H9 (cell line): ENCODE measurements at regions not wholly inside any gene's neighbourhood (a gene's known extent, or its start where the extent isn't known, plus 50 kb on each side); places are given as distances from the start of the nearest gene placed in this dataset.

ENCODE experiments used
- DNase-seq: peaks from one replicate; pipeline ENCODE4 v3.0.0-alpha.2; 2017
- H2AFZ ChIP-seq: one replicate; pipeline ENCODE4 v1.6.1; 2013; ENCODE audit warnings: mild to moderate bottlenecking, low read length, control low read depth, moderate library complexity
- H2AK5ac ChIP-seq: 2 replicates; pipeline ENCODE4 v1.6.1; 2013; ENCODE audit warnings: low read length, control low read depth, mixed read lengths; ENCODE audit not compliant: insufficient read length
- H2BK120ac ChIP-seq: one replicate; pipeline ENCODE4 v1.6.1; 2013; ENCODE audit warnings: low read depth, mild to moderate bottlenecking, low read length, control low read depth, inconsistent platforms; ENCODE audit not compliant: poor library complexity, severe bottlenecking
- H2BK12ac ChIP-seq: 2 replicates; pipeline ENCODE4 v1.6.1; 2013; ENCODE audit warnings: low read length, control low read depth, mixed read lengths, low read depth; ENCODE audit not compliant: insufficient read length
- H2BK15ac ChIP-seq: 2 replicates; pipeline ENCODE4 v1.6.1; 2013; ENCODE audit warnings: low read depth, low read length, control low read depth
- H2BK20ac ChIP-seq: one replicate; pipeline ENCODE4 v1.6.1; 2013; ENCODE audit warnings: low read depth, mild to moderate bottlenecking, low read length, control low read depth, inconsistent platforms; ENCODE audit not compliant: poor library complexity, severe bottlenecking
- H2BK5ac ChIP-seq: 2 replicates; pipeline ENCODE4 v1.6.1; 2013; ENCODE audit warnings: low read length, control low read depth, mixed read lengths; ENCODE audit not compliant: insufficient read length
- H3K14ac ChIP-seq: 2 replicates; pipeline ENCODE4 v1.6.1; 2013; ENCODE audit warnings: low read length, control low read depth; ENCODE audit not compliant: insufficient read depth
- H3K18ac ChIP-seq: 2 replicates; pipeline ENCODE4 v1.6.1; 2013; ENCODE audit warnings: low read depth, mild to moderate bottlenecking, mixed read lengths, low read length, control low read depth; ENCODE audit not compliant: insufficient read length
- H3K23ac ChIP-seq: 2 replicates; pipeline ENCODE4 v1.6.1; 2013; ENCODE audit warnings: low read length, control low read depth, mixed read lengths, low read depth; ENCODE audit not compliant: insufficient read length
- H3K23me2 ChIP-seq: 2 replicates; pipeline ENCODE4 v1.6.1; 2013; ENCODE audit warnings: low read depth, mild to moderate bottlenecking, mixed read lengths, low read length, control low read depth; ENCODE audit not compliant: insufficient read length, poor library complexity, severe bottlenecking
- H3K27ac ChIP-seq: 2 replicates; pipeline ENCODE4 v1.5.1; 2013; ENCODE audit warnings: low read length, control low read depth, mixed read lengths, low read depth; ENCODE audit not compliant: insufficient read length
- H3K27me3 ChIP-seq: 2 replicates; pipeline ENCODE4 v1.6.1; 2013; ENCODE audit warnings: low read length, control low read depth, inconsistent platforms; ENCODE audit not compliant: insufficient read depth
- H3K4ac ChIP-seq: 2 replicates; pipeline ENCODE4 v1.6.1; 2013; ENCODE audit warnings: low read depth, mild to moderate bottlenecking, control low read depth, inconsistent platforms, low read length, moderate library complexity
- H3K4me1 ChIP-seq: 2 replicates; pipeline ENCODE4 v1.6.1; 2013; ENCODE audit warnings: low read length, control low read depth, inconsistent platforms; ENCODE audit not compliant: insufficient read depth
- H3K4me2 ChIP-seq: 2 replicates; pipeline ENCODE4 v1.6.1; 2013; ENCODE audit warnings: low read length, control low read depth, mixed read lengths; ENCODE audit not compliant: insufficient read length, insufficient read depth
- H3K56ac ChIP-seq: 2 replicates; pipeline ENCODE4 v1.6.1; 2013; ENCODE audit warnings: low read depth, mild to moderate bottlenecking, mixed read lengths, low read length, control low read depth; ENCODE audit not compliant: insufficient read length
- H3K79me1 ChIP-seq: 2 replicates; pipeline ENCODE4 v1.6.1; 2013; ENCODE audit warnings: low read depth, mild to moderate bottlenecking, moderate library complexity, low read length, control low read depth, inconsistent platforms; ENCODE audit not compliant: insufficient read depth, poor library complexity, severe bottlenecking
- H3K79me2 ChIP-seq: 2 replicates; pipeline ENCODE4 v1.6.1; 2013; ENCODE audit warnings: low read length, control low read depth, inconsistent platforms; ENCODE audit not compliant: insufficient read depth
- H3K9ac ChIP-seq: 2 replicates; pipeline ENCODE4 v1.6.1; 2013; ENCODE audit warnings: low read length, control low read depth, mixed read lengths; ENCODE audit not compliant: insufficient read length; ENCODE audit errors: extremely low read depth
- H3K9me3 ChIP-seq: one replicate; pipeline ENCODE4 v1.6.1; 2013; ENCODE audit warnings: low read depth, low read length, inconsistent platforms; ENCODE audit not compliant: control insufficient read depth
- H3T11ph ChIP-seq: one replicate; pipeline ENCODE4 v1.6.1; 2013; ENCODE audit warnings: mild to moderate bottlenecking, low read length, control low read depth, inconsistent platforms
- H4K20me1 ChIP-seq: one replicate; pipeline ENCODE4 v1.6.1; 2013; ENCODE audit not compliant: control insufficient read depth, insufficient read length, insufficient read depth
- H4K5ac ChIP-seq: 2 replicates; pipeline ENCODE4 v1.6.1; 2013; ENCODE audit warnings: low read depth, mild to moderate bottlenecking, mixed read lengths, low read length, control low read depth; ENCODE audit not compliant: insufficient read length
- H4K8ac ChIP-seq: replicated peaks from 2 replicates; pipeline ENCODE4 v1.6.1; 2013; ENCODE audit warnings: low read length, control low read depth, mixed read lengths, low read depth; ENCODE audit not compliant: insufficient read length
- H4K91ac ChIP-seq: 2 replicates; pipeline ENCODE4 v1.6.1; 2013; ENCODE audit warnings: low read depth, mild to moderate bottlenecking, moderate library complexity, mixed read lengths, low read length, control low read depth; ENCODE audit not compliant: insufficient read length
- H3K27ac Mint-ChIP-seq, 3 experiments: 2 replicates in 2 of 3; 3 replicates in 1 of 3; pipeline ENCODE4 v1.8.0; 2020 to 2021; ENCODE audit warnings: mixed read lengths in 3 of 3, mild to moderate bottlenecking in 1 of 3, moderate library complexity in 1 of 3
- H3K27me3 Mint-ChIP-seq: 2 replicates; pipeline ENCODE4 v1.8.0; 2021; ENCODE audit warnings: low read depth, mild to moderate bottlenecking, moderate library complexity, mixed read lengths
- H3K36me3 Mint-ChIP-seq, 3 experiments: 2 replicates in 2 of 3; 3 replicates in 1 of 3; pipeline ENCODE4 v1.8.0; 2020 to 2021; ENCODE audit warnings: low read depth in 3 of 3, mixed read lengths in 3 of 3; ENCODE audit not compliant: insufficient read depth in 1 of 3
- H3K4me1 Mint-ChIP-seq, 2 experiments: 2 replicates each; pipeline ENCODE4 v1.8.0; 2020; ENCODE audit warnings: mixed read lengths in 2 of 2
- H3K4me3 Mint-ChIP-seq, 2 experiments: 2 replicates in 1 of 2; 3 replicates in 1 of 2; pipeline ENCODE4 v1.8.0; 2020 to 2021; ENCODE audit warnings: mild to moderate bottlenecking in 2 of 2, mixed read lengths in 2 of 2, moderate library complexity in 1 of 2
- H3K9me3 Mint-ChIP-seq, 2 experiments: 2 replicates in 1 of 2; 3 replicates in 1 of 2; pipeline ENCODE4 v1.8.0; 2020; ENCODE audit warnings: mild to moderate bottlenecking in 2 of 2, mixed read lengths in 2 of 2, moderate library complexity in 1 of 2
- WGBS: extraction: QIAGEN DNeasy Blood & Tissue Kit; methylation state at CpG from one replicate; pipeline ENCODE4 v1.1.7; 2013; ENCODE audit warnings: missing lambda C conversion rate, low lambda C conversion rate, mixed read lengths; ENCODE audit not compliant: insufficient read length; ENCODE audit errors: extremely low coverage; 5-methylcytosine and 5-hydroxymethylcytosine counted together
- TF ChIP-seq, protein P1 (sequence below): fragments of 200-600 bp; sonication (generic); conservative IDR thresholded peaks from 3 replicates; pipeline ENCODE4 v1.8.0; 2021; ENCODE audit warnings: antibody characterized with exemption, mild to moderate bottlenecking

DNA sequence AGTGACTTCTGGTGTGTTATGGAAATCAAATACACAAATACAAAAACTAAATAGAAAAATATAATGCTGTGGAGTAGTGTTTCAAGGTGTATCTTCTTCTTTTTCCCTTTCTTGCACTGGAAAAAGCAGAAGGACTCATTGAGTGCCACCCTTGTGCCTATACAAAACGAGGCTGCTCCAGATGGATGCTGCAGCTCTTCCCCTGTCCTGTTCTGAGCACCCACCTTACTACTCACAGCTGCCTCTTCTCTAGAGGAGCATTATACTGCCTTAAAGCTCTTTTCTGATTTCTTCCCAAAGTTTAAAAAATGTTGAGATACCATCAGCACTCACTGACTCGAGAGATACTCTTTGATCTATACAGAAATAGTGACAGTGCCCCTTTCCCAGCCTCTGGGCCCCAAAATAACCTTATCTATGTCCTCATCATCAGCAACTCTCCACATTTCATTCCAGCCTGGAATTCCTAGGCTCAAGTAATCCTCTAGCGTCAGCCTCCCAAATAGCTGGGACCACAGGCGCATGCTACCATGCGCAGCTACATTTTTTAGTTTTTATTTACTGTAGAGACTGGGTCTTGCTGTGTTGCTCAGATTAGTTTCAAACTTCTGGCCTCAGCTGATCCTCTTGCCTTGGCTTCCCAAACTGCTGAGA is 1356.1 kb upstream of the NRXN1 start:
- H2AK5ac ChIP-seq, result no peak overlapping the region
- no peak overlapping the region for H3K18ac ChIP-seq
- H4K91ac ChIP-seq, result no peak overlapping the region
- no peaks in the 10 kb centered on the region for H3K79me2 ChIP-seq
- H2BK15ac ChIP-seq, result no peak overlapping the region
- no peak overlapping the region for H2BK120ac ChIP-seq
- H3T11ph ChIP-seq, result no peak overlapping the region
- no peak overlapping the region for H2BK5ac ChIP-seq
- no peaks in the 10 kb centered on the region for H3K79me1 ChIP-seq
- no peak overlapping the region for H4K5ac ChIP-seq
- TF ChIP-seq, protein P1, sequence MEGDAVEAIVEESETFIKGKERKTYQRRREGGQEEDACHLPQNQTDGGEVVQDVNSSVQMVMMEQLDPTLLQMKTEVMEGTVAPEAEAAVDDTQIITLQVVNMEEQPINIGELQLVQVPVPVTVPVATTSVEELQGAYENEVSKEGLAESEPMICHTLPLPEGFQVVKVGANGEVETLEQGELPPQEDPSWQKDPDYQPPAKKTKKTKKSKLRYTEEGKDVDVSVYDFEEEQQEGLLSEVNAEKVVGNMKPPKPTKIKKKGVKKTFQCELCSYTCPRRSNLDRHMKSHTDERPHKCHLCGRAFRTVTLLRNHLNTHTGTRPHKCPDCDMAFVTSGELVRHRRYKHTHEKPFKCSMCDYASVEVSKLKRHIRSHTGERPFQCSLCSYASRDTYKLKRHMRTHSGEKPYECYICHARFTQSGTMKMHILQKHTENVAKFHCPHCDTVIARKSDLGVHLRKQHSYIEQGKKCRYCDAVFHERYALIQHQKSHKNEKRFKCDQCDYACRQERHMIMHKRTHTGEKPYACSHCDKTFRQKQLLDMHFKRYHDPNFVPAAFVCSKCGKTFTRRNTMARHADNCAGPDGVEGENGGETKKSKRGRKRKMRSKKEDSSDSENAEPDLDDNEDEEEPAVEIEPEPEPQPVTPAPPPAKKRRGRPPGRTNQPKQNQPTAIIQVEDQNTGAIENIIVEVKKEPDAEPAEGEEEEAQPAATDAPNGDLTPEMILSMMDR, result no peak
- no peak for DNase-seq
- no peaks in the 10 kb centered on the region for H3K27me3 ChIP-seq
- H3K27ac ChIP-seq, result no peak overlapping the region
- Mint-ChIP-seq H3K36me3 (no peaks in the 10 kb centered on the region), H3K4me3 (no peak overlapping the region), H3K9me3 (no peaks in the 10 kb centered on the region), H3K27ac (0 out of 7 replicates have a peak overlapping the region, but pooled peaks of 1 of the 3 experiments have one; percentile 3), H3K27me3 (no peaks in the 10 kb centered on the region), H3K4me1 (peaks cover 6 to 7% of the 10 kb centered on the region in 2 experiments; a peak in 3 of 4 replicates)
- H3K9me3 ChIP-seq, result no peaks in the 10 kb centered on the region
- H3K23ac ChIP-seq, result no peak overlapping the region
- no peak overlapping the region for H3K9ac ChIP-seq
- H2BK12ac ChIP-seq, result no peak overlapping the region
- no peak overlapping the region for H3K14ac ChIP-seq
- no peaks in the 10 kb centered on the region for H4K20me1 ChIP-seq
- no CpG with 5 or more reads among the region's 5 CpGs for WGBS
- H3K4me2 ChIP-seq, result no peak overlapping the region
- no peak overlapping the region for H2AFZ ChIP-seq
- no peak overlapping the region for H3K56ac ChIP-seq
- no peaks in the 10 kb centered on the region for H3K4me1 ChIP-seq
- no peak overlapping the region for H3K4ac ChIP-seq
- no peak overlapping the region for H2BK20ac ChIP-seq
- no peak overlapping the region for H4K8ac ChIP-seq
- no peaks in the 10 kb centered on the region for H3K23me2 ChIP-seq
